ENCODE measurements at regions not wholly inside any gene's neighbourhood (a gene's known extent, or its start where the extent isn't known, plus 50 kb on each side); places are given as distances from the start of the nearest gene placed in this dataset.
"Not testable (repeated sequence)": the region's sequence is repeated elsewhere in the genome, so short reads cannot be mapped to it uniquely, and the experiment has no call there.

DNA sequence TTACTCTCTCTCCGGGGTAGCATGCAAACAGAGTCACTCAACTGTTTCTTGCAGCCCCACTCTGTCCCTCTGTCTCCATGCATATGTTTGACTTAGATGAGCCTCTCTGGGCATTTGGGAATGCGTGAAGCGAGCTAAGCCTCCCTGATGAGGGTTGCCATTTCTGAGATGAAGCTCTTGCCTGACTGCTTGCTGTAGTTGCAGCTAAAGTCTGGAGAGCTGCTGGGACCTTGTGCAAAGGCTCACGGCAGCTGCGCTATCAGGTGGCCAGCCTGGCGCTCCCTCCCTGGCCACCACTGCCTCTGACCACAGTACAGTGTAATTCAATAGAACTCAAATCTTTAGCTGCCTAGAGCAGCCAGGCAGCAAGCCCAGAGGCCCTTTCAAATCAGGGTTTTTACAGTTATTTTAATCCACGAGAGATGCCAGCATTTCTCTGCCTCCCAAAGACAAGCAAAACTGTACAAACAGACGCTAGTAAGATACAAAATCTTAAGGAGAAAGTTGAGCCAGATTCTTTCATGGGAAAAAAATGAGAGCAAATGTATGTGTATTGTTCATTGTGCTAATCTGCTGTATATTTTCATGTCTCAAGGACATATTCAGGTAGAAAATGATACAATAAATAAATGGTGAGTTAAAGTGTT lies 694.6 kb downstream of the PRIM2 start:
- not testable (repeated sequence) for TF ChIP-seq ZFP30 (CRISPR knock-in tag; IDR thresholded peaks at IDR 0.05); ZFP3 (CRISPR knock-in tag; IDR thresholded peaks at IDR 0.05); ESRRG (CRISPR knock-in tag; IDR thresholded peaks at IDR 0.05); ZNF565 (CRISPR knock-in tag; conservative IDR thresholded peaks at IDR 0.05; ENCODE audit: low read depth)
- TF ChIP-seq, protein P1, sequence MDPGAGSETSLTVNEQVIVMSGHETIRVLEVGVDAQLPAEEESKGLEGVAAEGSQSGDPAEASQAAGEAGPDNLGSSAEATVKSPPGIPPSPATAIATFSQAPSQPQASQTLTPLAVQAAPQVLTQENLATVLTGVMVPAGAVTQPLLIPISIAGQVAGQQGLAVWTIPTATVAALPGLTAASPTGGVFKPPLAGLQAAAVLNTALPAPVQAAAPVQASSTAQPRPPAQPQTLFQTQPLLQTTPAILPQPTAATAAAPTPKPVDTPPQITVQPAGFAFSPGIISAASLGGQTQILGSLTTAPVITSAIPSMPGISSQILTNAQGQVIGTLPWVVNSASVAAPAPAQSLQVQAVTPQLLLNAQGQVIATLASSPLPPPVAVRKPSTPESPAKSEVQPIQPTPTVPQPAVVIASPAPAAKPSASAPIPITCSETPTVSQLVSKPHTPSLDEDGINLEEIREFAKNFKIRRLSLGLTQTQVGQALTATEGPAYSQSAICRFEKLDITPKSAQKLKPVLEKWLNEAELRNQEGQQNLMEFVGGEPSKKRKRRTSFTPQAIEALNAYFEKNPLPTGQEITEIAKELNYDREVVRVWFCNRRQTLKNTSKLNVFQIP (CRISPR knock-in tag; IDR thresholded peaks at IDR 0.05; ENCODE audit: borderline replicate concordance, low read depth): not testable (repeated sequence)

All from SK-N-SH treated with all-trans-retinoic acid at 6 μM for 48 hours (cell line).